NCI-H2081 treated with DMSO at 0.1 percent for 48 hours (cell line): ENCODE measurements at regions not wholly inside any gene's neighbourhood (a gene's known extent, or its start where the extent isn't known, plus 50 kb on each side); places are given as distances from the start of the nearest gene placed in this dataset.
A peak's percentile ranks its signal among the peaks of the same experiment; 100 is the strongest.

ENCODE experiments used
- DNase-seq: peaks from one replicate; lab custom pipeline; 2025; lab: John Stamatoyannopoulos, UW

GRCh38 chr20:6560978-6561377 lies 206.5 kb upstream of the BMP2 start:
- DNase-seq, result no peak

GRCh38 chr20:6559791-6560190 lies 207.7 kb upstream of the BMP2 start:
- DNase-seq, result no peak

- DNase-seq, result no peak
These were observed 209.1 kb upstream of the BMP2 start for GRCh38 chr20:6558341-6558740.

GRCh38 chr20:6533761-6534479 lies 233.6 kb upstream of the BMP2 start:
- DNase-seq, result no peak

GRCh38 chr20:6533351-6533750 lies 234.1 kb upstream of the BMP2 start:
- DNase-seq, result peak; percentile 5

GRCh38 chr20:6530779-6531315 lies 236.6 kb upstream of the BMP2 start:
- DNase-seq, result no peak

GRCh38 chr20:6530254-6530653 lies 237.2 kb upstream of the BMP2 start:
- DNase-seq, result no peak

GRCh38 chr20:6525447-6526303 lies 241.8 kb upstream of the BMP2 start:
- no peak for DNase-seq

- DNase-seq, result no peak
These were observed 243.2 kb upstream of the BMP2 start for GRCh38 chr20:6524305-6524704.

GRCh38 chr20:6519556-6519955 lies 247.9 kb upstream of the BMP2 start:
- no peak for DNase-seq

GRCh38 chr20:6515261-6515660 lies 252.2 kb upstream of the BMP2 start:
- DNase-seq, result no peak

- DNase-seq, result no peak
These were observed 253.9 kb upstream of the BMP2 start for GRCh38 chr20:6513599-6513998.

- no peak for DNase-seq
These were observed 258.1 kb upstream of the BMP2 start for GRCh38 chr20:6509374-6509773.

- DNase-seq, result no peak
These were observed 260.6 kb upstream of the BMP2 start for GRCh38 chr20:6506906-6507305.

- no peak for DNase-seq
These were observed 262.7 kb upstream of the BMP2 start for GRCh38 chr20:6504826-6505225.

GRCh38 chr20:6504179-6504578 lies 263.3 kb upstream of the BMP2 start:
- DNase-seq, result no peak

GRCh38 chr20:6502999-6503398 lies 264.5 kb upstream of the BMP2 start:
- DNase-seq, result no peak

GRCh38 chr20:6502219-6502618 lies 265.3 kb upstream of the BMP2 start:
- DNase-seq, result no peak

- DNase-seq, result no peak
These were observed 266.4 kb upstream of the BMP2 start for GRCh38 chr20:6501061-6501460.

GRCh38 chr20:6499566-6499965 lies 267.9 kb upstream of the BMP2 start:
- DNase-seq, result no peak

- DNase-seq, result no peak
These were observed 270.6 kb upstream of the BMP2 start for GRCh38 chr20:6496874-6497273.

GRCh38 chr20:6495907-6496306 lies 271.6 kb upstream of the BMP2 start:
- no peak for DNase-seq
